ENCODE measurements at regions not wholly inside any gene's neighbourhood (a gene's known extent, or its start where the extent isn't known, plus 50 kb on each side); places are given as distances from the start of the nearest gene placed in this dataset.
"Not testable (repeated sequence)": the region's sequence is repeated elsewhere in the genome, so short reads cannot be mapped to it uniquely, and the experiment has no call there.

GRCh38 chr2:193156480-193156879 lies 961.7 kb upstream of the TMEFF2 start:
- no peak overlapping the region for H3K27ac Mint-ChIP-seq
- no peaks in the 10 kb centered on the region for H3K9me3 Mint-ChIP-seq

GRCh38 chr2:193154076-193154475 lies 959.3 kb upstream of the TMEFF2 start:
- no peak overlapping the region for H3K4me3 Mint-ChIP-seq
- H3K36me3 Mint-ChIP-seq (ENCODE audit: low read depth) = no peaks in the 10 kb centered on the region
- no peak for TF ChIP-seq CTCF (IDR thresholded peaks at IDR 0.05; ENCODE audit: unreplicated experiment in 3 of 3)
- no peaks in the 10 kb centered on the region for H3K9me3 Mint-ChIP-seq
- no peaks in the 10 kb centered on the region for H3K27me3 Mint-ChIP-seq (ENCODE audit: low read depth)
- no peaks in the 10 kb centered on the region for H3K4me1 Mint-ChIP-seq
- no peak overlapping the region for H3K27ac Mint-ChIP-seq

More at GRCh38 chr2:193156480-193156879, 961.7 kb upstream of the TMEFF2 start:
- no peak for TF ChIP-seq CTCF (IDR thresholded peaks at IDR 0.05; ENCODE audit: unreplicated experiment in 3 of 3)
- H3K4me1 Mint-ChIP-seq = no peaks in the 10 kb centered on the region
- H3K27me3 Mint-ChIP-seq (ENCODE audit: low read depth) = no peaks in the 10 kb centered on the region
- no peaks in the 10 kb centered on the region for H3K36me3 Mint-ChIP-seq (ENCODE audit: low read depth)
- H3K4me3 Mint-ChIP-seq = no peak overlapping the region

GRCh38 chr2:193153576-193153975 lies 958.8 kb upstream of the TMEFF2 start:
- Mint-ChIP-seq H3K36me3 (ENCODE audit: low read depth) (no peaks in the 10 kb centered on the region), H3K4me3 (no peak overlapping the region), H3K27me3 (ENCODE audit: low read depth) (no peaks in the 10 kb centered on the region), H3K9me3 (no peaks in the 10 kb centered on the region), H3K27ac (no peak overlapping the region), H3K4me1 (no peaks in the 10 kb centered on the region)
- TF ChIP-seq CTCF (IDR thresholded peaks at IDR 0.05; ENCODE audit: unreplicated experiment in 3 of 3) = no peak

- not testable (repeated sequence) for H3K36me3 Mint-ChIP-seq (ENCODE audit: low read depth); H3K9me3 Mint-ChIP-seq; H3K4me3 Mint-ChIP-seq; H3K4me1 Mint-ChIP-seq; H3K27me3 Mint-ChIP-seq (ENCODE audit: low read depth)
- H3K27ac Mint-ChIP-seq = peak overlapping the region in 1 of 3 experiments; percentile 87
Measured at GRCh38 chr2:193142467-193142866, 947.7 kb upstream of the TMEFF2 start.

- peaks cover 6% of the 10 kb centered on the region for H3K9me3 Mint-ChIP-seq
- no peak for TF ChIP-seq CTCF (IDR thresholded peaks at IDR 0.05; ENCODE audit: unreplicated experiment in 3 of 3)
- no peaks in the 10 kb centered on the region for H3K4me1 Mint-ChIP-seq
- peak overlapping the region in 1 of 3 experiments; percentile 87 for H3K27ac Mint-ChIP-seq
- H3K27me3 Mint-ChIP-seq (ENCODE audit: low read depth) = no peaks in the 10 kb centered on the region
- peaks cover 6% of the 10 kb centered on the region for H3K36me3 Mint-ChIP-seq (ENCODE audit: low read depth)
- H3K4me3 Mint-ChIP-seq = no peak overlapping the region
Measured at GRCh38 chr2:193141998-193142397, 947.3 kb upstream of the TMEFF2 start.

GRCh38 chr2:193140895-193141294 lies 946.2 kb upstream of the TMEFF2 start:
- peak overlapping the region in 1 of 3 experiments; percentile 87 for H3K27ac Mint-ChIP-seq
- H3K4me1 Mint-ChIP-seq; H3K27me3 Mint-ChIP-seq (ENCODE audit: low read depth); H3K9me3 Mint-ChIP-seq; H3K4me3 Mint-ChIP-seq; H3K36me3 Mint-ChIP-seq (ENCODE audit: low read depth): not testable (repeated sequence)

GRCh38 chr2:193124815-193125214 lies 930.1 kb upstream of the TMEFF2 start:
- H3K27ac Mint-ChIP-seq = no peak overlapping the region
- no peaks in the 10 kb centered on the region for H3K9me3 Mint-ChIP-seq
- H3K36me3 Mint-ChIP-seq (ENCODE audit: low read depth) = no peaks in the 10 kb centered on the region
- no peaks in the 10 kb centered on the region for H3K27me3 Mint-ChIP-seq (ENCODE audit: low read depth)
- H3K4me3 Mint-ChIP-seq = no peak overlapping the region
- TF ChIP-seq CTCF (IDR thresholded peaks at IDR 0.05; ENCODE audit: unreplicated experiment in 3 of 3) = no peak
- no peaks in the 10 kb centered on the region for H3K4me1 Mint-ChIP-seq
